GM23338 (cell line): ENCODE measurements at regions not wholly inside any gene's neighbourhood (a gene's known extent, or its start where the extent isn't known, plus 50 kb on each side); places are given as distances from the start of the nearest gene placed in this dataset.

Source experiments
- ATAC-seq: fragments of 200-7000 bp; cut with Tn5 transposase; 3 replicates; pipeline ENCODE4 v1.9.1; 2020
- DNase-seq: peaks from one replicate; pipeline ENCODE4 v3.0.0-alpha.2; 2015; ENCODE audit warnings: low spot score
- H2AFZ ChIP-seq: fragments of 200-600 bp; sonication (generic); 2 replicates; pipeline ENCODE4 v1.8.0; 2016; ENCODE audit warnings: antibody characterized with exemption, mild to moderate bottlenecking, moderate library complexity
- H3F3A ChIP-seq: fragments of 200-600 bp; sonication (generic); replicated peaks from 2 replicates; pipeline ENCODE4 v1.8.0; 2017; ENCODE audit warnings: antibody characterized with exemption, mixed run types, low read depth
- H3K27ac ChIP-seq: fragments of 200-600 bp; sonication (generic); 2 replicates; pipeline ENCODE4 v1.6.1; 2016; ENCODE audit warnings: low read depth
- H3K27me3 ChIP-seq: fragments of 200-600 bp; sonication (generic); 2 replicates; pipeline ENCODE4 v1.8.0; 2016; ENCODE audit warnings: mild to moderate bottlenecking, mixed run types, moderate library complexity; ENCODE audit not compliant: insufficient read depth
- H3K36me3 ChIP-seq: fragments of 200-600 bp; sonication (generic); 2 replicates; pipeline ENCODE4 v1.8.0; 2016; ENCODE audit warnings: mild to moderate bottlenecking; ENCODE audit not compliant: insufficient read depth
- H3K4me1 ChIP-seq: fragments of 200-600 bp; sonication (generic); 2 replicates; pipeline ENCODE4 v1.8.0; 2016; ENCODE audit warnings: mild to moderate bottlenecking, moderate library complexity; ENCODE audit not compliant: insufficient read depth
- H3K4me2 ChIP-seq: fragments of 200-600 bp; sonication (generic); 2 replicates; pipeline ENCODE4 v1.7.1; 2017; ENCODE audit warnings: mixed run types
- H3K4me3 ChIP-seq: fragments of 200-600 bp; sonication (generic); 2 replicates; pipeline ENCODE4 v1.6.1; 2016; ENCODE audit warnings: mixed run types
- H3K79me2 ChIP-seq: fragments of 200-600 bp; sonication (generic); replicated peaks from 2 replicates; pipeline ENCODE4 v1.8.0; 2017; ENCODE audit warnings: mild to moderate bottlenecking; ENCODE audit not compliant: insufficient read depth
- H3K9me2 ChIP-seq: fragments of 200-600 bp; sonication (generic); 2 replicates; pipeline ENCODE4 v1.8.0; 2017; ENCODE audit not compliant: insufficient read depth
- H4K20me1 ChIP-seq: fragments of 200-600 bp; sonication (generic); replicated peaks from 2 replicates; pipeline ENCODE4 v1.8.0; 2017; ENCODE audit warnings: mild to moderate bottlenecking; ENCODE audit not compliant: insufficient read depth
- H3K27ac Mint-ChIP-seq: 2 replicates; pipeline ENCODE4 v1.8.0; 2020; ENCODE audit warnings: inconsistent platforms, mild to moderate bottlenecking, moderate library complexity, mixed read lengths
- H3K27me3 Mint-ChIP-seq: 3 replicates; pipeline ENCODE4 v1.8.0; 2022; ENCODE audit warnings: low read depth, mild to moderate bottlenecking, moderate library complexity, mixed read lengths, inconsistent platforms; ENCODE audit not compliant: insufficient read depth, poor library complexity
- H3K36me3 Mint-ChIP-seq: 3 replicates; pipeline ENCODE4 v1.8.0; 2021; ENCODE audit warnings: low read depth, mild to moderate bottlenecking, inconsistent platforms, moderate library complexity, mixed read lengths
- H3K4me1 Mint-ChIP-seq: 3 replicates; pipeline ENCODE4 v1.8.0; 2020; ENCODE audit warnings: mild to moderate bottlenecking, inconsistent platforms, mixed read lengths
- H3K4me3 Mint-ChIP-seq: 3 replicates; pipeline ENCODE4 v1.8.0; 2021; ENCODE audit warnings: moderate library complexity, mild to moderate bottlenecking, inconsistent platforms, mixed read lengths
- H3K9me3 Mint-ChIP-seq: 3 replicates; pipeline ENCODE4 v1.8.0; 2020; ENCODE audit warnings: moderate library complexity, mild to moderate bottlenecking, inconsistent platforms, mixed read lengths
- CREB1 ChIP-seq: fragments of 250-450 bp; sonication (Bioruptor Pico); IDR thresholded peaks from 2 replicates; pipeline ENCODE4 v1.5.0; 2020; ENCODE audit warnings: low read depth, mild to moderate bottlenecking, moderate library complexity
- EZH2 ChIP-seq: fragments of 200-600 bp; sonication (generic); IDR thresholded peaks from one replicate; pipeline ENCODE4 v1.8.0; 2017; ENCODE audit warnings: antibody characterized with exemption, mild to moderate bottlenecking, low read depth; ENCODE audit not compliant: unreplicated experiment
- EZH2phosphoT487 ChIP-seq: fragments of 200-600 bp; sonication (generic); IDR thresholded peaks from one replicate; pipeline ENCODE4 v1.8.1; 2018; ENCODE audit warnings: antibody characterized with exemption; ENCODE audit not compliant: unreplicated experiment
- JUNB ChIP-seq: IDR thresholded peaks from one replicate; pipeline ENCODE4 v1.6.1; 2016; ENCODE audit warnings: antibody characterized with exemption; ENCODE audit not compliant: unreplicated experiment
- NANOG ChIP-seq: IDR thresholded peaks from 2 replicates; pipeline ENCODE4 v1.6.1; 2016; ENCODE audit warnings: antibody characterized with exemption, borderline replicate concordance
- POLR2AphosphoS5 ChIP-seq: IDR thresholded peaks from 2 replicates; pipeline ENCODE4 v1.6.1; 2016; ENCODE audit warnings: antibody characterized with exemption, low read depth
- STAT1 ChIP-seq: IDR thresholded peaks from one replicate; pipeline ENCODE4 v1.6.1; 2016; ENCODE audit warnings: antibody characterized with exemption; ENCODE audit not compliant: unreplicated experiment
- ZNF114 ChIP-seq: fragments of 250-450 bp; sonication (Bioruptor Pico); IDR thresholded peaks from 2 replicates; pipeline ENCODE4 v1.5.0; 2020; ENCODE audit warnings: mild to moderate bottlenecking, moderate library complexity
- ZNF331 ChIP-seq: fragments of 250-450 bp; sonication (Bioruptor Pico); IDR thresholded peaks from 2 replicates; pipeline ENCODE4 v1.5.0; 2020; ENCODE audit warnings: low read depth, mild to moderate bottlenecking, moderate library complexity
- TF ChIP-seq, protein P1 (sequence below): IDR thresholded peaks from one replicate; pipeline ENCODE4 v1.6.1; 2018; ENCODE audit warnings: antibody characterized with exemption; ENCODE audit not compliant: unreplicated experiment
- TF ChIP-seq, protein P2 (sequence below): fragments of 250-450 bp; sonication (Bioruptor Pico); IDR thresholded peaks from 2 replicates; pipeline ENCODE4 v1.5.0; 2020; ENCODE audit warnings: mild to moderate bottlenecking, moderate library complexity
- TF ChIP-seq, protein P3 (sequence below), 2 experiments: fragments of 200-600 bp in 1 of 2; sonication (generic) in 1 of 2; conservative IDR thresholded peaks; 2 replicates each; pipeline versions ENCODE4 v1.5.1 to v1.6.1; 2016 to 2017; ENCODE audit warnings: antibody characterized with exemption in 2 of 2, low read depth in 2 of 2, mild to moderate bottlenecking in 2 of 2, moderate library complexity in 1 of 2
- TF ChIP-seq, protein P4 (sequence below): IDR thresholded peaks from 2 replicates; pipeline ENCODE4 v1.6.1; 2016; ENCODE audit warnings: antibody characterized with exemption

DNA sequence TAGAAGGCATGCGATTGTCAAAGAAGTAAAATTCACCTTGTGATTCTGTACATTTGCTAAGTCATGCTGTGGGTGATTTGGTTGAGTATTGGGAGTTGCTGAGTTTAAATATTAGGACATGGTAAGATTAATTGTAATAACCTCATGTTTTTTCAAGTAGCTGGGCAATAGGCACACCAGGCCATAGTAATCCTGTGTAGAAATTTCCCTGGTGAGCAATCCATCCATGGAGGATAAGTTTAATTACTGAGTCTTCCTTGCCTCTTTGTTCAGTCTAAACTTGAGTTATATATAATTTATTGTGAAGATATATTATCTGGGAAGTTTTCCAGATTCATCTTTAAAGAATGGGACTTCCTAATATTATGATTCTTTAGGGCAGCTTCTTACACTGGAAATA, 221.1 kb upstream of the NUDT12 start:
- H3K9me3 Mint-ChIP-seq, result peaks cover under 1% of the 10 kb centered on the region; the same call in 2 of the 3 replicates

More for the DNA sequence above, 221.1 kb upstream of the NUDT12 start:
- H3K27me3 Mint-ChIP-seq, result no peaks in the 10 kb centered on the region
- no peak for ATAC-seq
- Histone ChIP-seq H2AFZ (no peak overlapping the region), H3K27me3 (no peaks in the 10 kb centered on the region), H3K4me3 (no peak overlapping the region), H3K4me2 (no peak overlapping the region), H3K79me2 (no peaks in the 10 kb centered on the region), H3K27ac (no peak overlapping the region), H3K9me2 (no peaks in the 10 kb centered on the region; the same call in 1 of the 2 replicates), H3F3A (no peaks in the 10 kb centered on the region), H4K20me1 (no peaks in the 10 kb centered on the region), H3K4me1 (no peaks in the 10 kb centered on the region), H3K36me3 (no peaks in the 10 kb centered on the region)
- DNase-seq, result no peak
- no peaks in the 10 kb centered on the region for H3K36me3 Mint-ChIP-seq
- no peak for TF ChIP-seq EZH2
- no peak for TF ChIP-seq JUNB
- TF ChIP-seq NANOG, result no peak
- TF ChIP-seq, protein P1, sequence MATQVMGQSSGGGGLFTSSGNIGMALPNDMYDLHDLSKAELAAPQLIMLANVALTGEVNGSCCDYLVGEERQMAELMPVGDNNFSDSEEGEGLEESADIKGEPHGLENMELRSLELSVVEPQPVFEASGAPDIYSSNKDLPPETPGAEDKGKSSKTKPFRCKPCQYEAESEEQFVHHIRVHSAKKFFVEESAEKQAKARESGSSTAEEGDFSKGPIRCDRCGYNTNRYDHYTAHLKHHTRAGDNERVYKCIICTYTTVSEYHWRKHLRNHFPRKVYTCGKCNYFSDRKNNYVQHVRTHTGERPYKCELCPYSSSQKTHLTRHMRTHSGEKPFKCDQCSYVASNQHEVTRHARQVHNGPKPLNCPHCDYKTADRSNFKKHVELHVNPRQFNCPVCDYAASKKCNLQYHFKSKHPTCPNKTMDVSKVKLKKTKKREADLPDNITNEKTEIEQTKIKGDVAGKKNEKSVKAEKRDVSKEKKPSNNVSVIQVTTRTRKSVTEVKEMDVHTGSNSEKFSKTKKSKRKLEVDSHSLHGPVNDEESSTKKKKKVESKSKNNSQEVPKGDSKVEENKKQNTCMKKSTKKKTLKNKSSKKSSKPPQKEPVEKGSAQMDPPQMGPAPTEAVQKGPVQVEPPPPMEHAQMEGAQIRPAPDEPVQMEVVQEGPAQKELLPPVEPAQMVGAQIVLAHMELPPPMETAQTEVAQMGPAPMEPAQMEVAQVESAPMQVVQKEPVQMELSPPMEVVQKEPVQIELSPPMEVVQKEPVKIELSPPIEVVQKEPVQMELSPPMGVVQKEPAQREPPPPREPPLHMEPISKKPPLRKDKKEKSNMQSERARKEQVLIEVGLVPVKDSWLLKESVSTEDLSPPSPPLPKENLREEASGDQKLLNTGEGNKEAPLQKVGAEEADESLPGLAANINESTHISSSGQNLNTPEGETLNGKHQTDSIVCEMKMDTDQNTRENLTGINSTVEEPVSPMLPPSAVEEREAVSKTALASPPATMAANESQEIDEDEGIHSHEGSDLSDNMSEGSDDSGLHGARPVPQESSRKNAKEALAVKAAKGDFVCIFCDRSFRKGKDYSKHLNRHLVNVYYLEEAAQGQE, result no peak
- TF ChIP-seq, protein P2, sequence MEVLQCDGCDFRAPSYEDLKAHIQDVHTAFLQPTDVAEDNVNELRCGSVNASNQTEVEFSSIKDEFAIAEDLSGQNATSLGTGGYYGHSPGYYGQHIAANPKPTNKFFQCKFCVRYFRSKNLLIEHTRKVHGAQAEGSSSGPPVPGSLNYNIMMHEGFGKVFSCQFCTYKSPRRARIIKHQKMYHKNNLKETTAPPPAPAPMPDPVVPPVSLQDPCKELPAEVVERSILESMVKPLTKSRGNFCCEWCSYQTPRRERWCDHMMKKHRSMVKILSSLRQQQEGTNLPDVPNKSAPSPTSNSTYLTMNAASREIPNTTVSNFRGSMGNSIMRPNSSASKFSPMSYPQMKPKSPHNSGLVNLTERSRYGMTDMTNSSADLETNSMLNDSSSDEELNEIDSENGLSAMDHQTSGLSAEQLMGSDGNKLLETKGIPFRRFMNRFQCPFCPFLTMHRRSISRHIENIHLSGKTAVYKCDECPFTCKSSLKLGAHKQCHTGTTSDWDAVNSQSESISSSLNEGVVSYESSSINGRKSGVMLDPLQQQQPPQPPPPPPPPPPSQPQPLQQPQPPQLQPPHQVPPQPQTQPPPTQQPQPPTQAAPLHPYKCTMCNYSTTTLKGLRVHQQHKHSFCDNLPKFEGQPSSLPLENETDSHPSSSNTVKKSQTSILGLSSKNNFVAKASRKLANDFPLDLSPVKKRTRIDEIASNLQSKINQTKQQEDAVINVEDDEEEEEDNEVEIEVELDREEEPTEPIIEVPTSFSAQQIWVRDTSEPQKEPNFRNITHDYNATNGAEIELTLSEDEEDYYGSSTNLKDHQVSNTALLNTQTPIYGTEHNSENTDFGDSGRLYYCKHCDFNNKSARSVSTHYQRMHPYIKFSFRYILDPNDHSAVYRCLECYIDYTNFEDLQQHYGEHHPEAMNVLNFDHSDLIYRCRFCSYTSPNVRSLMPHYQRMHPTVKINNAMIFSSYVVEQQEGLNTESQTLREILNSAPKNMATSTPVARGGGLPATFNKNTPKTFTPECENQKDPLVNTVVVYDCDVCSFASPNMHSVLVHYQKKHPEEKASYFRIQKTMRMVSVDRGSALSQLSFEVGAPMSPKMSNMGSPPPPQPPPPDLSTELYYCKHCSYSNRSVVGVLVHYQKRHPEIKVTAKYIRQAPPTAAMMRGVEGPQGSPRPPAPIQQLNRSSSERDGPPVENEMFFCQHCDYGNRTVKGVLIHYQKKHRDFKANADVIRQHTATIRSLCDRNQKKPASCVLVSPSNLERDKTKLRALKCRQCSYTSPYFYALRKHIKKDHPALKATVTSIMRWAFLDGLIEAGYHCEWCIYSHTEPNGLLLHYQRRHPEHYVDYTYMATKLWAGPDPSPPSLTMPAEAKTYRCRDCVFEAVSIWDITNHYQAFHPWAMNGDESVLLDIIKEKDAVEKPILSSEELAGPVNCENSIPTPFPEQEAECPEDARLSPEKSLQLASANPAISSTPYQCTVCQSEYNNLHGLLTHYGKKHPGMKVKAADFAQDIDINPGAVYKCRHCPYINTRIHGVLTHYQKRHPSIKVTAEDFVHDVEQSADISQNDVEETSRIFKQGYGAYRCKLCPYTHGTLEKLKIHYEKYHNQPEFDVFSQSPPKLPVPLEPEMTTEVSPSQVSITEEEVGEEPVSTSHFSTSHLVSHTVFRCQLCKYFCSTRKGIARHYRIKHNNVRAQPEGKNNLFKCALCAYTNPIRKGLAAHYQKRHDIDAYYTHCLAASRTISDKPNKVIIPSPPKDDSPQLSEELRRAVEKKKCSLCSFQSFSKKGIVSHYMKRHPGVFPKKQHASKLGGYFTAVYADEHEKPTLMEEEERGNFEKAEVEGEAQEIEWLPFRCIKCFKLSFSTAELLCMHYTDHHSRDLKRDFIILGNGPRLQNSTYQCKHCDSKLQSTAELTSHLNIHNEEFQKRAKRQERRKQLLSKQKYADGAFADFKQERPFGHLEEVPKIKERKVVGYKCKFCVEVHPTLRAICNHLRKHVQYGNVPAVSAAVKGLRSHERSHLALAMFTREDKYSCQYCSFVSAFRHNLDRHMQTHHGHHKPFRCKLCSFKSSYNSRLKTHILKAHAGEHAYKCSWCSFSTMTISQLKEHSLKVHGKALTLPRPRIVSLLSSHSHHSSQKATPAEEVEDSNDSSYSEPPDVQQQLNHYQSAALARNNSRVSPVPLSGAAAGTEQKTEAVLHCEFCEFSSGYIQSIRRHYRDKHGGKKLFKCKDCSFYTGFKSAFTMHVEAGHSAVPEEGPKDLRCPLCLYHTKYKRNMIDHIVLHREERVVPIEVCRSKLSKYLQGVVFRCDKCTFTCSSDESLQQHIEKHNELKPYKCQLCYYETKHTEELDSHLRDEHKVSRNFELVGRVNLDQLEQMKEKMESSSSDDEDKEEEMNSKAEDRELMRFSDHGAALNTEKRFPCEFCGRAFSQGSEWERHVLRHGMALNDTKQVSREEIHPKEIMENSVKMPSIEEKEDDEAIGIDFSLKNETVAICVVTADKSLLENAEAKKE (CRISPR knock-in tag), result no peak
- no peak for TF ChIP-seq POLR2AphosphoS5
- TF ChIP-seq CREB1 (CRISPR knock-in tag), result no peak
- no peak for TF ChIP-seq STAT1
- TF ChIP-seq, protein P3, sequence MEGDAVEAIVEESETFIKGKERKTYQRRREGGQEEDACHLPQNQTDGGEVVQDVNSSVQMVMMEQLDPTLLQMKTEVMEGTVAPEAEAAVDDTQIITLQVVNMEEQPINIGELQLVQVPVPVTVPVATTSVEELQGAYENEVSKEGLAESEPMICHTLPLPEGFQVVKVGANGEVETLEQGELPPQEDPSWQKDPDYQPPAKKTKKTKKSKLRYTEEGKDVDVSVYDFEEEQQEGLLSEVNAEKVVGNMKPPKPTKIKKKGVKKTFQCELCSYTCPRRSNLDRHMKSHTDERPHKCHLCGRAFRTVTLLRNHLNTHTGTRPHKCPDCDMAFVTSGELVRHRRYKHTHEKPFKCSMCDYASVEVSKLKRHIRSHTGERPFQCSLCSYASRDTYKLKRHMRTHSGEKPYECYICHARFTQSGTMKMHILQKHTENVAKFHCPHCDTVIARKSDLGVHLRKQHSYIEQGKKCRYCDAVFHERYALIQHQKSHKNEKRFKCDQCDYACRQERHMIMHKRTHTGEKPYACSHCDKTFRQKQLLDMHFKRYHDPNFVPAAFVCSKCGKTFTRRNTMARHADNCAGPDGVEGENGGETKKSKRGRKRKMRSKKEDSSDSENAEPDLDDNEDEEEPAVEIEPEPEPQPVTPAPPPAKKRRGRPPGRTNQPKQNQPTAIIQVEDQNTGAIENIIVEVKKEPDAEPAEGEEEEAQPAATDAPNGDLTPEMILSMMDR (conservative IDR thresholded peaks at IDR 0.05; ENCODE audit: low read depth in 2 of 2), result no peak
- TF ChIP-seq ZNF114 (CRISPR knock-in tag), result no peak
- TF ChIP-seq EZH2phosphoT487, result no peak
- no peak for TF ChIP-seq ZNF331 (CRISPR knock-in tag)
- TF ChIP-seq, protein P4, sequence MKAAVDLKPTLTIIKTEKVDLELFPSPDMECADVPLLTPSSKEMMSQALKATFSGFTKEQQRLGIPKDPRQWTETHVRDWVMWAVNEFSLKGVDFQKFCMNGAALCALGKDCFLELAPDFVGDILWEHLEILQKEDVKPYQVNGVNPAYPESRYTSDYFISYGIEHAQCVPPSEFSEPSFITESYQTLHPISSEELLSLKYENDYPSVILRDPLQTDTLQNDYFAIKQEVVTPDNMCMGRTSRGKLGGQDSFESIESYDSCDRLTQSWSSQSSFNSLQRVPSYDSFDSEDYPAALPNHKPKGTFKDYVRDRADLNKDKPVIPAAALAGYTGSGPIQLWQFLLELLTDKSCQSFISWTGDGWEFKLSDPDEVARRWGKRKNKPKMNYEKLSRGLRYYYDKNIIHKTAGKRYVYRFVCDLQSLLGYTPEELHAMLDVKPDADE, result no peak
- H3K4me3 Mint-ChIP-seq, result no peak overlapping the region
- no peak overlapping the region; the same call in 1 of the 2 replicates for H3K27ac Mint-ChIP-seq
- H3K4me1 Mint-ChIP-seq, result no peaks in the 10 kb centered on the region
